HAP-1 (cell line): ENCODE measurements at regions not wholly inside any gene's neighbourhood (a gene's known extent, or its start where the extent isn't known, plus 50 kb on each side); places are given as distances from the start of the nearest gene placed in this dataset.

ENCODE experiments used
- DNase-seq, 2 experiments: peaks; one replicate each; pipeline ENCODE4 v3.0.0-alpha.2; 2016 to 2020; ENCODE audit warnings: low spot score in 2 of 2
- H3K27me3 ChIP-seq: fragments of 250-450 bp; sonication (Bioruptor Pico); 2 replicates; pipeline ENCODE4 v1.5.1; 2020; ENCODE audit warnings: low read depth, mild to moderate bottlenecking, moderate library complexity
- H3K36me3 ChIP-seq: fragments of 250-450 bp; sonication (Bioruptor Pico); replicated peaks from 2 replicates; pipeline ENCODE4 v1.5.1; 2020; ENCODE audit warnings: mild to moderate bottlenecking
- H3K4me1 ChIP-seq: fragments of 250-450 bp; sonication (Bioruptor Pico); 2 replicates; pipeline ENCODE4 v1.5.1; 2020; ENCODE audit warnings: mild to moderate bottlenecking
- H3K4me3 ChIP-seq: fragments of 250-450 bp; sonication (Bioruptor Pico); 2 replicates; pipeline ENCODE4 v1.5.1; 2020; ENCODE audit warnings: mild to moderate bottlenecking, moderate library complexity
- H3K9me3 ChIP-seq: fragments of 250-450 bp; sonication (Bioruptor Pico); 2 replicates; pipeline ENCODE4 v1.5.1; 2020; ENCODE audit warnings: mild to moderate bottlenecking, moderate library complexity
- in situ Hi-C: fragments of 300-500 bp; cut with MboI; formaldehyde crosslinking; loops from 3 replicates; pipeline ENCODE4 v1.14.3; 2020; ENCODE audit warnings: low sequenced_read_pairs, inconsistent platforms, mixed read lengths

GRCh38 chr2:128446049-128446873 lies 127.6 kb upstream of the HS6ST1 start:
- H3K9me3 ChIP-seq, result no peaks in the 10 kb centered on the region
- H3K4me3 ChIP-seq, result no peak overlapping the region
- DNase-seq, result peak in 1 of 2 experiments; percentile 2
- H3K4me1 ChIP-seq, result peaks cover 13% of the 10 kb centered on the region
- no peaks in the 10 kb centered on the region for H3K27me3 ChIP-seq
- in situ Hi-C loops, result no loop called here
- no peaks in the 10 kb centered on the region for H3K36me3 ChIP-seq

GRCh38 chr2:128446874-128447537 lies 128.3 kb upstream of the HS6ST1 start:
- peak in 1 of 2 experiments; percentile 5 for DNase-seq
- H3K27me3 ChIP-seq, result no peaks in the 10 kb centered on the region
- no peak overlapping the region for H3K4me3 ChIP-seq
- no peaks in the 10 kb centered on the region for H3K36me3 ChIP-seq
- H3K9me3 ChIP-seq, result no peaks in the 10 kb centered on the region
- H3K4me1 ChIP-seq, result peaks cover 10% of the 10 kb centered on the region
- in situ Hi-C loops, result no loop called here

- Histone ChIP-seq H3K4me3 (no peak overlapping the region), H3K4me1 (peaks cover 4% of the 10 kb centered on the region), H3K27me3 (no peaks in the 10 kb centered on the region), H3K36me3 (no peaks in the 10 kb centered on the region), H3K9me3 (no peaks in the 10 kb centered on the region)
- in situ Hi-C loops, result no loop called here
- DNase-seq, result peak in 1 of 2 experiments; percentile 3
These were observed 128.9 kb upstream of the HS6ST1 start for GRCh38 chr2:128447538-128447995.

GRCh38 chr2:128448331-128449225 lies 129.9 kb upstream of the HS6ST1 start:
- H3K4me3 ChIP-seq, result no peak overlapping the region
- DNase-seq, result peak in 1 of 2 experiments; percentile 4
- no peaks in the 10 kb centered on the region for H3K36me3 ChIP-seq
- in situ Hi-C loops, result no loop called here
- no peaks in the 10 kb centered on the region for H3K27me3 ChIP-seq
- no peaks in the 10 kb centered on the region for H3K9me3 ChIP-seq
- H3K4me1 ChIP-seq, result no peaks in the 10 kb centered on the region

GRCh38 chr2:128449226-128450061 lies 130.8 kb upstream of the HS6ST1 start:
- Histone ChIP-seq H3K27me3 (no peaks in the 10 kb centered on the region), H3K4me1 (no peaks in the 10 kb centered on the region), H3K9me3 (no peaks in the 10 kb centered on the region), H3K36me3 (no peaks in the 10 kb centered on the region), H3K4me3 (no peak overlapping the region)
- in situ Hi-C loops, result no loop called here
- DNase-seq, result peak in 1 of 2 experiments; percentile 5

GRCh38 chr2:128450211-128451024 lies 131.8 kb upstream of the HS6ST1 start:
- Histone ChIP-seq H3K27me3 (no peaks in the 10 kb centered on the region), H3K9me3 (no peaks in the 10 kb centered on the region), H3K4me3 (no peak overlapping the region), H3K4me1 (no peaks in the 10 kb centered on the region), H3K36me3 (no peaks in the 10 kb centered on the region)
- DNase-seq, result peak in 1 of 2 experiments; percentile 3
- in situ Hi-C loops, result no loop called here

GRCh38 chr2:128451084-128452023 lies 132.7 kb upstream of the HS6ST1 start:
- Histone ChIP-seq H3K4me3 (no peak overlapping the region), H3K27me3 (no peaks in the 10 kb centered on the region), H3K4me1 (no peaks in the 10 kb centered on the region), H3K36me3 (no peaks in the 10 kb centered on the region), H3K9me3 (no peaks in the 10 kb centered on the region)
- in situ Hi-C loops, result no loop called here
- DNase-seq, result peak in 1 of 2 experiments; percentile 1

- Histone ChIP-seq H3K9me3 (no peaks in the 10 kb centered on the region), H3K4me3 (no peak overlapping the region), H3K27me3 (no peaks in the 10 kb centered on the region), H3K36me3 (no peaks in the 10 kb centered on the region), H3K4me1 (no peaks in the 10 kb centered on the region)
- in situ Hi-C loops, result no loop called here
- no peak for DNase-seq
These were observed 133.3 kb upstream of the HS6ST1 start for GRCh38 chr2:128452024-128452411.

GRCh38 chr2:128452536-128453530 lies 134.2 kb upstream of the HS6ST1 start:
- Histone ChIP-seq H3K36me3 (no peaks in the 10 kb centered on the region), H3K9me3 (no peaks in the 10 kb centered on the region), H3K4me3 (no peak overlapping the region), H3K27me3 (no peaks in the 10 kb centered on the region), H3K4me1 (no peaks in the 10 kb centered on the region)
- DNase-seq, result peak in 1 of 2 experiments; percentile 3
- in situ Hi-C loops, result no loop called here

- no peaks in the 10 kb centered on the region for H3K27me3 ChIP-seq
- in situ Hi-C loops, result no loop called here
- no peak for DNase-seq
These were observed 136.5 kb upstream of the HS6ST1 start for GRCh38 chr2:128454980-128455720.

More at GRCh38 chr2:128454980-128455720, 136.5 kb upstream of the HS6ST1 start:
- Histone ChIP-seq H3K4me1 (no peaks in the 10 kb centered on the region), H3K9me3 (no peaks in the 10 kb centered on the region), H3K4me3 (no peak overlapping the region), H3K36me3 (no peaks in the 10 kb centered on the region)
